SK-N-SH treated with all-trans-retinoic acid at 6 μM for 48 hours (cell line): ENCODE measurements at regions not wholly inside any gene's neighbourhood (a gene's known extent, or its start where the extent isn't known, plus 50 kb on each side); places are given as distances from the start of the nearest gene placed in this dataset.

Source experiments
- ARNTL ChIP-seq: fragments of 450-650 bp; formaldehyde crosslinking; IDR thresholded peaks from 2 replicates; pipeline ENCODE4 v1.5.0; 2020; ENCODE audit warnings: low read depth, mild to moderate bottlenecking, moderate library complexity, borderline replicate concordance
- CREB5 ChIP-seq: fragments of 250-450 bp; sonication (Bioruptor Pico); IDR thresholded peaks from 2 replicates; pipeline ENCODE4 v1.5.1; 2020; ENCODE audit warnings: low read depth, mild to moderate bottlenecking, moderate library complexity
- CSRNP3 ChIP-seq: fragments of 250-450 bp; sonication (Bioruptor Pico); IDR thresholded peaks from 2 replicates; pipeline ENCODE4 v1.5.1; 2021; ENCODE audit warnings: mild to moderate bottlenecking, moderate library complexity
- PATZ1 ChIP-seq: fragments of 250-450 bp; sonication (Bioruptor Pico); IDR thresholded peaks from 2 replicates; pipeline ENCODE4 v1.8.0; 2020; ENCODE audit warnings: mild to moderate bottlenecking, moderate library complexity, borderline replicate concordance
- RARB ChIP-seq: fragments of 250-450 bp; sonication (Bioruptor Pico); IDR thresholded peaks from 2 replicates; pipeline ENCODE4 v1.8.0; 2021; ENCODE audit warnings: mild to moderate bottlenecking, moderate library complexity
- SNAI2 ChIP-seq: fragments of 250-450 bp; sonication (Bioruptor Pico); IDR thresholded peaks from 2 replicates; pipeline ENCODE4 v1.5.0; 2020; ENCODE audit warnings: mild to moderate bottlenecking, moderate library complexity

- TF ChIP-seq CSRNP3 (CRISPR knock-in tag) (no peak), CREB5 (CRISPR knock-in tag) (no peak), RARB (CRISPR knock-in tag) (no peak), SNAI2 (no peak), PATZ1 (CRISPR knock-in tag) (no peak), ARNTL (no peak)
Observed at GRCh38 chr4:23279377-23279986, 586.7 kb downstream of the GBA3 start.
